Mesothelial cell of epicardium (in vitro differentiated cells): ENCODE measurements at regions not wholly inside any gene's neighbourhood (a gene's known extent, or its start where the extent isn't known, plus 50 kb on each side); places are given as distances from the start of the nearest gene placed in this dataset.
"Not testable (repeated sequence)": the region's sequence is repeated elsewhere in the genome, so short reads cannot be mapped to it uniquely, and the experiment has no call there.

Source experiments
- DNase-seq, 2 experiments: peaks; one replicate each; pipeline ENCODE4 v3.0.0; 2021; ENCODE audit warnings: low spot score in 2 of 2; ENCODE audit not compliant: unreplicated experiment in 2 of 2
- H3K27ac Mint-ChIP-seq: 2 replicates; pipeline ENCODE4 v1.8.0; 2021; ENCODE audit warnings: mixed read lengths
- H3K27me3 Mint-ChIP-seq: 2 replicates; pipeline ENCODE4 v1.8.0; 2021; ENCODE audit warnings: low read depth, mixed read lengths
- H3K36me3 Mint-ChIP-seq: 2 replicates; pipeline ENCODE4 v1.8.0; 2021; ENCODE audit warnings: mixed read lengths
- H3K4me1 Mint-ChIP-seq: 2 replicates; pipeline ENCODE4 v1.8.0; 2021; ENCODE audit warnings: mixed read lengths
- H3K4me3 Mint-ChIP-seq: 2 replicates; pipeline ENCODE4 v1.8.0; 2021; ENCODE audit warnings: mild to moderate bottlenecking, moderate library complexity, mixed read lengths
- H3K9me3 Mint-ChIP-seq: 2 replicates; pipeline ENCODE4 v1.8.0; 2021; ENCODE audit warnings: mixed read lengths
- CTCF ChIP-seq: fragments of 200-600 bp; sonication (generic); IDR thresholded peaks from one replicate; pipeline ENCODE4 v1.5.0; 2021; ENCODE audit warnings: antibody characterized with exemption; ENCODE audit not compliant: unreplicated experiment

DNA sequence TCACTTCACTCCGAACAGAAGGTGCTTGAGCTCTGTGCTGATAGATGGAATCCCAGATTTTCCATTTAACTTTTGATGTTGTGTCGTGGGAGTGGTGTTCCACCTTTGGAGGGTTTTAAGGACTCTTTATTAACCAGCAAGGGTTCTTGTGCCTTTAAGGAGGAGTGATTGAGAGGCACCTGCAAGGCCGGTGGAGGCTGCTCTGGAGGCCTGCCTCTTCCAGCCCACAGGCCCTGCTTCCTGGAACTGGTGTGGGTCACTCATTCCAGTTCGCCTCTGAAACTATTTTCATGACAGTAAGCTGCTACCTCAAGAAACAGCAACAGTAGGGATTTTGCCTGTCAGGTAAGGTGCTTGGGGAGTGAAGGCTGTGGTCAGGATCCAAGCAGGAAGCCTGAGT lies 58.8 kb upstream of the APCDD1L start:
- DNase-seq, result no peak
- Mint-ChIP-seq H3K36me3 (no peaks in the 10 kb centered on the region), H3K4me3 (no peak overlapping the region), H3K27me3 (peaks cover 24% of the 10 kb centered on the region), H3K27ac (no peak overlapping the region), H3K4me1 (peaks cover 47% of the 10 kb centered on the region), H3K9me3 (no peaks in the 10 kb centered on the region)
- TF ChIP-seq CTCF, result no peak

- H3K36me3 Mint-ChIP-seq, result no peaks in the 10 kb centered on the region
- H3K9me3 Mint-ChIP-seq, result no peaks in the 10 kb centered on the region
- H3K27ac Mint-ChIP-seq, result peak overlapping the region; percentile 73
- TF ChIP-seq CTCF, result no peak
- peaks cover 53% of the 10 kb centered on the region for H3K4me1 Mint-ChIP-seq
- H3K27me3 Mint-ChIP-seq, result peaks cover 19% of the 10 kb centered on the region
- no peak overlapping the region for H3K4me3 Mint-ChIP-seq
- DNase-seq, result no peak
Measured at GRCh38 chr20:58573257-58573656, 58.1 kb upstream of the APCDD1L start.

DNA sequence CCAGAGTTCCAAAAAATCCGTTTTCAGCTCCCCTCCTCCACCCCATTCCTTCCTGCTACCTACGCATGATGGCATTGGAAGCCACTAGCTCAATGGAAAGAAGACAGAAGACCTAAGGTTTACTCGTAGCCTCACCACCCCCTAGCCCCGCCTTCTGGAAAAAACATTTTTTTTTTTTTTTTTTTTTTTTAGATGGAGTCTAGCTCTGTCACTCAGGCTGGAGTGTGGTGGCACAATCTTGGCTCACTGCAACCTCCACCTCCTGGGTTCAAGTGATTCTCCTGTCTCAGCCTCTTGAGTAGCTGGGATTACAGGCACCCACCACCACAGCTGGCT lies 57.2 kb upstream of the APCDD1L start:
- Mint-ChIP-seq H3K4me3 (peak overlapping the region; percentile 36), H3K27ac (peak overlapping the region; percentile 98), H3K4me1 (peaks cover 57% of the 10 kb centered on the region), H3K27me3 (peaks cover 11% of the 10 kb centered on the region)
- not testable (repeated sequence) for H3K9me3 Mint-ChIP-seq, DNase-seq, H3K36me3 Mint-ChIP-seq

GRCh38 chr20:58571693-58572427 lies 56.7 kb upstream of the APCDD1L start:
- Mint-ChIP-seq H3K4me1 (peaks cover 57% of the 10 kb centered on the region), H3K4me3 (peak overlapping the region; percentile 36), H3K36me3 (no peaks in the 10 kb centered on the region), H3K27me3 (peaks cover 8% of the 10 kb centered on the region), H3K27ac (peak overlapping the region; percentile 98), H3K9me3 (no peaks in the 10 kb centered on the region)
- TF ChIP-seq CTCF, result no peak
- no peak for DNase-seq

DNA sequence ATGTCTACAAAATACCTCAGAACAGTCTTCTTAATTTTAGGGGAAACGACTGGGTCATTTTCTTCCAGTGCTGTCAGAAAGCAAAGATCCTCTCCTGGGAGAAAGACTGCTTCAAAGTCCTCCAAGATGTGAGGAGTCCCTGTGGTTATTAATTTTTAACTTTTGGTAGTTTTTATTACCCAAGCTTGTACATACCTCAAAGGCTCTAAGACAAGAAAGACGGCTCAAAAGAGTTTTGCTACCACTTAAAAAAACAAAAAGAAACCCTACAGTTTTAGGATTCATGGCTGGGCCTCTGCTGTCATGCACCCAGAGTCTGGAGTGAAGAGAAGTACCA lies 56.1 kb upstream of the APCDD1L start:
- Mint-ChIP-seq H3K9me3 (no peaks in the 10 kb centered on the region), H3K4me3 (no peak overlapping the region), H3K27ac (peak overlapping the region; percentile 98), H3K4me1 (peaks cover 58% of the 10 kb centered on the region), H3K27me3 (peaks cover 10% of the 10 kb centered on the region), H3K36me3 (no peaks in the 10 kb centered on the region)
- TF ChIP-seq CTCF, result no peak
- DNase-seq, result no peak

DNA sequence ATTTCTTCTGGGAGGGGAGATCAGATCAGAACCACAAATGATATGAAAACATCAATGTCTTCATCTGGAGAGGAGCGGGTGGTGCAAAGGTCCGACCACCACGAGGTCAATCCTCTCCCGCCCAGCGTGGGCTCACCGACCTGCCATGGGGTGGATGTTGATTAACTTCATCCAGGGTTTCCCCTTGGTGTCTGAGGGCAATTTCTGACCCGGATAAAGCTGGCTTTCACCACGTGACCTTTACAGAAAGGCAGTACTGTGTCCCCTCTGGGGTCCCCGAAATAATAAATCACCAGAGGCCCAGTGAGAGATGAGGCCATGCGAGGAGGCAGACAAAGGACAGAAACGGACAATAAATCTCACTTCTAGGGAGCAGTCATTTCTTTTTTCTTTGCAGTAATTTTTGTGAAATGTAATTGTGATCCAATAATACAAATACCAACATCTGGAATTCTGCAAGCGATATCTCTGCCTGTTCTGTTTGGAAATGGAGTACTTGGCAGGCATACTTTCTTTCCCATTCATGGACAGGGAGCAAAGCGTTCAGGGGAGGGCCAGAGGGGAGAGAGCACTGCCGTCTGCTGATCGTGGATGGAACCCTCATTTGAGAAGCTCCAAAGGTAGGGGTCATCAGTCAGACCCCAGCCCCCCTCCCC lies 55.1 kb upstream of the APCDD1L start:
- Mint-ChIP-seq H3K4me1 (peaks cover 58% of the 10 kb centered on the region), H3K27me3 (peaks cover 8% of the 10 kb centered on the region), H3K36me3 (no peaks in the 10 kb centered on the region), H3K9me3 (no peaks in the 10 kb centered on the region), H3K4me3 (no peak overlapping the region), H3K27ac (peak overlapping the region; percentile 98)
- no peak for DNase-seq
- no peak for TF ChIP-seq CTCF
